Omental fat pad (tissue), 3 donors: ENCODE measurements at regions not wholly inside any gene's neighbourhood (a gene's known extent, or its start where the extent isn't known, plus 50 kb on each side); places are given as distances from the start of the nearest gene placed in this dataset.

Experiments used
- ATAC-seq: fragments of 150-250 bp; one replicate; pipeline ENCODE4 v1.9.1; 2016; ENCODE audit warnings: mild to moderate bottlenecking, moderate library complexity; ENCODE audit not compliant: low FRiP score
- DNase-seq: peaks from one replicate; pipeline ENCODE4 v3.0.0-alpha.2; 2019; ENCODE audit warnings: low spot score
- CTCF ChIP-seq, 3 donors: fragments of 450-650 bp; IDR thresholded peaks; one replicate each; pipeline ENCODE4 v1.5.1; 2016 to 2017; ENCODE audit warnings: antibody characterized with exemption in 3 of 3, mild to moderate bottlenecking in 3 of 3, moderate library complexity in 2 of 3

GRCh38 chr11:43583548-43583947 is 97.0 kb upstream of the HSD17B12 start:
- ATAC-seq (no peak), DNase-seq (no peak)
- no peak for TF ChIP-seq CTCF (IDR thresholded peaks at IDR 0.05)

- DNase-seq (no peak), ATAC-seq (no peak)
- TF ChIP-seq CTCF (IDR thresholded peaks at IDR 0.05): no peak
These were observed 94.5 kb upstream of the HSD17B12 start for GRCh38 chr11:43585877-43586608.

GRCh38 chr11:43589601-43590250 is 90.8 kb upstream of the HSD17B12 start:
- TF ChIP-seq CTCF (IDR thresholded peaks at IDR 0.05): no peak
- DNase-seq (no peak), ATAC-seq (no peak)

- no peak for TF ChIP-seq CTCF (IDR thresholded peaks at IDR 0.05)
- no peak for ATAC-seq
- DNase-seq: no peak
These were observed 79.0 kb upstream of the HSD17B12 start for GRCh38 chr11:43601511-43601910.

- no peak for TF ChIP-seq CTCF (IDR thresholded peaks at IDR 0.05)
- no peak for ATAC-seq
- no peak for DNase-seq
These were observed 77.9 kb upstream of the HSD17B12 start for GRCh38 chr11:43602670-43603069.

- DNase-seq (no peak), ATAC-seq (no peak)
- no peak for TF ChIP-seq CTCF (IDR thresholded peaks at IDR 0.05)
These were observed 66.3 kb upstream of the HSD17B12 start for GRCh38 chr11:43614214-43614613.
